ENCODE measurements at regions not wholly inside any gene's neighbourhood (a gene's known extent, or its start where the extent isn't known, plus 50 kb on each side); places are given as distances from the start of the nearest gene placed in this dataset.
A peak's percentile ranks its signal among the peaks of the same experiment; 100 is the strongest.

DNA sequence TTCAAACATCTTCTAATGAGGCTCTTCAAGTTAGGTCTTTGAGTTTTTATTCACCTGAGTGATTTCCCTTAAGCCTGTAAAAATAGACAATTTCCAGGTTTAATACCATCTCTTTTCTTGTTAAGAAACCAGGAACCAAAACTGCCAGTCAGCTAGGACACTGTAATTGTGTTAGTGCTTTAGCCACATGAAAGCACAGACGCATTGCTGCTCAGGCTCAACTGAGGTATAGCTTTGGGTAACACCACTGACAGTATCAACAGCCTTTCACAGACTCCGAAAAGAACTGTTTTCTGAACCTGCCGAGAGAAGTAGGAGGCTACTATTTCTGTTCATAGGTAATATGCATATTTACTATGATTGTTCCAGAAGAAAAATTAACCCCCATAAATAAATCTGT lies 768.7 kb downstream of the ETS1 start (continued):
- TF ChIP-seq, protein P1, sequence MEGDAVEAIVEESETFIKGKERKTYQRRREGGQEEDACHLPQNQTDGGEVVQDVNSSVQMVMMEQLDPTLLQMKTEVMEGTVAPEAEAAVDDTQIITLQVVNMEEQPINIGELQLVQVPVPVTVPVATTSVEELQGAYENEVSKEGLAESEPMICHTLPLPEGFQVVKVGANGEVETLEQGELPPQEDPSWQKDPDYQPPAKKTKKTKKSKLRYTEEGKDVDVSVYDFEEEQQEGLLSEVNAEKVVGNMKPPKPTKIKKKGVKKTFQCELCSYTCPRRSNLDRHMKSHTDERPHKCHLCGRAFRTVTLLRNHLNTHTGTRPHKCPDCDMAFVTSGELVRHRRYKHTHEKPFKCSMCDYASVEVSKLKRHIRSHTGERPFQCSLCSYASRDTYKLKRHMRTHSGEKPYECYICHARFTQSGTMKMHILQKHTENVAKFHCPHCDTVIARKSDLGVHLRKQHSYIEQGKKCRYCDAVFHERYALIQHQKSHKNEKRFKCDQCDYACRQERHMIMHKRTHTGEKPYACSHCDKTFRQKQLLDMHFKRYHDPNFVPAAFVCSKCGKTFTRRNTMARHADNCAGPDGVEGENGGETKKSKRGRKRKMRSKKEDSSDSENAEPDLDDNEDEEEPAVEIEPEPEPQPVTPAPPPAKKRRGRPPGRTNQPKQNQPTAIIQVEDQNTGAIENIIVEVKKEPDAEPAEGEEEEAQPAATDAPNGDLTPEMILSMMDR (conservative IDR thresholded peaks at IDR 0.05; ENCODE audit: low read depth in 2 of 2) = no peak

DNA sequence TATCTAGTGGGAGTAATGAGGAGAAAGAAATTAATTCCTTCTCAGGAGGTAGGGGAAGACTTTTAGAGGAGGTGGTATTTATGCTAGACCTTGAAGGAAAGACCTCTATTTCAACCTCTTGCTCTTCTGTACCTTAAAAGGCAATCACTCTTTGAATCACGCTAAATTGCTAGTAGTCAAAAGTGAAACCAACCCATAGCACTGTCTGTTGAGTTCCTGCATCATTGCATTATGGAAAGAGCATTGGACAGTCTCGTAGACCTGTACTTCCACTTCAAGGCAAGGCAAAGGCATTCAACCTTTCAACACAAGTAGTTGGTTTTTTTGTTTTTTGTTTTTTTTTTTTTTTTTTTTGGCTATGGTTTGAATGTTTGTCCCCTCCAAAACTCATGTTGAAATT lies 770.4 kb downstream of the ETS1 start:
- no peak for ATAC-seq

DNA sequence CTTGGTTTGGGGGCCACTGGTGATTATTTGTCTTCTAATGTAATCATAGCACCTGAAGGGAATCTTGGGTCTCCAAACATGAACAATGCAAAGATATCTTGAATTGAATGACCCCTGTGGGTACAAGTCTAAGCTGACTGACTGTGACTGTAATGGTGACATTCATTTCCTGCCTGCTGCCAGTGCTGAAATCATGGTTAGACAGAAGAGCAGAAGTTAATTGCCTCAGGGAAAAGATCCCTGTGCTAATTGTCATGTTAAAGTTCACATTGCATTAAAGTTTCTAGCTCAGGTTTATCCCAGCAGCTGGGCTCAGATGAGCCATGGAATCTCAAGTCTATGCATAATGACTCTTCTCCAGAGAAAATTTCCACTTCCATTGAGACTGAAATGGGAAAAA lies 772.0 kb downstream of the ETS1 start:
- H3K79me2 ChIP-seq (replicated peaks; ENCODE audit: insufficient read depth) = no peaks in the 10 kb centered on the region
- no peak overlapping the region for H2AFZ ChIP-seq
- peaks cover 21% of the 10 kb centered on the region; the same call in 2 of the 3 replicates for H3K4me1 Mint-ChIP-seq
- H4K20me1 ChIP-seq (replicated peaks; ENCODE audit: insufficient read depth) = no peaks in the 10 kb centered on the region
- H3K9me2 ChIP-seq (ENCODE audit: insufficient read depth) = peaks cover 2% of the 10 kb centered on the region
- no peak overlapping the region for H3K4me3 Mint-ChIP-seq
- no peak overlapping the region for H3K27ac ChIP-seq (ENCODE audit: low read depth)
- H3K27ac Mint-ChIP-seq = no peak overlapping the region
- H3F3A ChIP-seq (replicated peaks; ENCODE audit: low read depth) = no peaks in the 10 kb centered on the region
- no peak overlapping the region for H3K4me3 ChIP-seq
- no peaks in the 10 kb centered on the region for H3K9me3 Mint-ChIP-seq
- no peak overlapping the region for H3K4me2 ChIP-seq
- ATAC-seq = no peak; the same call in 2 of the 3 replicates
- H3K36me3 ChIP-seq (ENCODE audit: insufficient read depth) = no peaks in the 10 kb centered on the region
- peak; percentile 25 for DNase-seq (ENCODE audit: low spot score)
- H3K36me3 Mint-ChIP-seq (ENCODE audit: low read depth) = no peaks in the 10 kb centered on the region
- no peaks in the 10 kb centered on the region for H3K27me3 ChIP-seq (ENCODE audit: insufficient read depth)
- H3K4me1 ChIP-seq (ENCODE audit: insufficient read depth) = peaks cover 10% of the 10 kb centered on the region; the same call in 1 of the 2 replicates
- no peak for TF ChIP-seq EZH2phosphoT487 (IDR thresholded peaks at IDR 0.05; ENCODE audit: unreplicated experiment)
- no peak for TF ChIP-seq CREB1 (CRISPR knock-in tag; IDR thresholded peaks at IDR 0.05; ENCODE audit: low read depth)
- H3K27me3 Mint-ChIP-seq (ENCODE audit: insufficient read depth, low read depth, poor library complexity) = peaks cover 2% of the 10 kb centered on the region

More for the DNA sequence above, 770.4 kb downstream of the ETS1 start:
- Histone ChIP-seq H3K27me3 (ENCODE audit: insufficient read depth) (no peaks in the 10 kb centered on the region), H3K9me2 (ENCODE audit: insufficient read depth) (peaks cover 2% of the 10 kb centered on the region; the same call in 1 of the 2 replicates), H4K20me1 (replicated peaks; ENCODE audit: insufficient read depth) (no peaks in the 10 kb centered on the region), H3F3A (replicated peaks; ENCODE audit: low read depth) (no peaks in the 10 kb centered on the region), H2AFZ (no peak overlapping the region), H3K4me1 (ENCODE audit: insufficient read depth) (peaks cover 10% of the 10 kb centered on the region; the same call in 1 of the 2 replicates), H3K79me2 (replicated peaks; ENCODE audit: insufficient read depth) (no peaks in the 10 kb centered on the region), H3K4me2 (no peak overlapping the region), H3K27ac (ENCODE audit: low read depth) (no peak overlapping the region), H3K4me3 (no peak overlapping the region), H3K36me3 (ENCODE audit: insufficient read depth) (no peaks in the 10 kb centered on the region)
- Mint-ChIP-seq H3K4me3 (no peak overlapping the region), H3K27ac (no peak overlapping the region), H3K9me3 (no peaks in the 10 kb centered on the region), H3K36me3 (ENCODE audit: low read depth) (no peaks in the 10 kb centered on the region), H3K27me3 (ENCODE audit: insufficient read depth, low read depth, poor library complexity) (peaks cover 4% of the 10 kb centered on the region), H3K4me1 (peaks cover 21% of the 10 kb centered on the region; the same call in 2 of the 3 replicates)
- TF ChIP-seq EZH2 (IDR thresholded peaks at IDR 0.05; ENCODE audit: low read depth, unreplicated experiment) = no peak
- no peak for DNase-seq (ENCODE audit: low spot score)

DNA sequence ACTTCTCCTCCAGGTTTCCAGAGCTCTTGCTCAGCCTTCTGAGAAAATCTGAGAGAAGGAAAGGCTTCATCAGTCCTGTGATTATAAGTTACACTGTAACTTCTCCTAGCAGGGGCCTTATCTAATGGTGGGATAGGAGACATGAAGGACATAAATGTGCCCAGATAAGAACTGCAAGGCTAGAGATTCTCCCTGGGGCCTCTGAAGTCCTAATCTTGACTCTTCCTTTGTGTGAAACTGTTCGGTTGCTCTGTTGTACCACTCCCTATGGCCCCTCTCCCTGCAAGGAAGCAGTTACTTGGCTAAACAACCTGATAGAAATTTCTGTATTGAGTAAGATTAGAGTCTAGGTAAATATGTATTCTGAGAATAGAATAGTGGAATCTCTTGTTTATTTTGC lies 780.9 kb downstream of the ETS1 start:
- Mint-ChIP-seq H3K27ac (no peak overlapping the region), H3K4me1 (peaks cover 27% of the 10 kb centered on the region), H3K4me3 (no peak overlapping the region), H3K9me3 (no peaks in the 10 kb centered on the region), H3K27me3 (ENCODE audit: insufficient read depth, low read depth, poor library complexity) (no peaks in the 10 kb centered on the region), H3K36me3 (ENCODE audit: low read depth) (no peaks in the 10 kb centered on the region)
- H3K36me3 ChIP-seq (ENCODE audit: insufficient read depth) = no peaks in the 10 kb centered on the region
- no peak for ATAC-seq
- H3K27ac ChIP-seq (ENCODE audit: low read depth) = no peak overlapping the region
- no peak for DNase-seq (ENCODE audit: low spot score)
- peak overlapping the region; percentile 38; the same call in 1 of the 2 replicates for H2AFZ ChIP-seq
- no peaks in the 10 kb centered on the region for H3F3A ChIP-seq (replicated peaks; ENCODE audit: low read depth)
- H3K79me2 ChIP-seq (replicated peaks; ENCODE audit: insufficient read depth) = no peaks in the 10 kb centered on the region
- H3K4me3 ChIP-seq = no peak overlapping the region
- H3K9me2 ChIP-seq (ENCODE audit: insufficient read depth) = peaks cover 8% of the 10 kb centered on the region; the same call in 1 of the 2 replicates
- no peaks in the 10 kb centered on the region for H4K20me1 ChIP-seq (replicated peaks; ENCODE audit: insufficient read depth)
- no peaks in the 10 kb centered on the region for H3K27me3 ChIP-seq (ENCODE audit: insufficient read depth)
- peaks cover 4% of the 10 kb centered on the region; the same call in 1 of the 2 replicates for H3K4me1 ChIP-seq (ENCODE audit: insufficient read depth)
- no peak overlapping the region for H3K4me2 ChIP-seq
- TF ChIP-seq POLR2AphosphoS5 (IDR thresholded peaks at IDR 0.05; ENCODE audit: low read depth) (no peak), EZH2 (IDR thresholded peaks at IDR 0.05; ENCODE audit: low read depth, unreplicated experiment) (no peak), CREB1 (CRISPR knock-in tag; IDR thresholded peaks at IDR 0.05; ENCODE audit: low read depth) (no peak), STAT1 (IDR thresholded peaks at IDR 0.05; ENCODE audit: unreplicated experiment) (no peak)
- TF ChIP-seq, protein P2, sequence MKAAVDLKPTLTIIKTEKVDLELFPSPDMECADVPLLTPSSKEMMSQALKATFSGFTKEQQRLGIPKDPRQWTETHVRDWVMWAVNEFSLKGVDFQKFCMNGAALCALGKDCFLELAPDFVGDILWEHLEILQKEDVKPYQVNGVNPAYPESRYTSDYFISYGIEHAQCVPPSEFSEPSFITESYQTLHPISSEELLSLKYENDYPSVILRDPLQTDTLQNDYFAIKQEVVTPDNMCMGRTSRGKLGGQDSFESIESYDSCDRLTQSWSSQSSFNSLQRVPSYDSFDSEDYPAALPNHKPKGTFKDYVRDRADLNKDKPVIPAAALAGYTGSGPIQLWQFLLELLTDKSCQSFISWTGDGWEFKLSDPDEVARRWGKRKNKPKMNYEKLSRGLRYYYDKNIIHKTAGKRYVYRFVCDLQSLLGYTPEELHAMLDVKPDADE (IDR thresholded peaks at IDR 0.05) = no peak
- TF ChIP-seq, protein P1 (conservative IDR thresholded peaks at IDR 0.05; ENCODE audit: low read depth in 2 of 2) = no peak
- TF ChIP-seq, protein P3, sequence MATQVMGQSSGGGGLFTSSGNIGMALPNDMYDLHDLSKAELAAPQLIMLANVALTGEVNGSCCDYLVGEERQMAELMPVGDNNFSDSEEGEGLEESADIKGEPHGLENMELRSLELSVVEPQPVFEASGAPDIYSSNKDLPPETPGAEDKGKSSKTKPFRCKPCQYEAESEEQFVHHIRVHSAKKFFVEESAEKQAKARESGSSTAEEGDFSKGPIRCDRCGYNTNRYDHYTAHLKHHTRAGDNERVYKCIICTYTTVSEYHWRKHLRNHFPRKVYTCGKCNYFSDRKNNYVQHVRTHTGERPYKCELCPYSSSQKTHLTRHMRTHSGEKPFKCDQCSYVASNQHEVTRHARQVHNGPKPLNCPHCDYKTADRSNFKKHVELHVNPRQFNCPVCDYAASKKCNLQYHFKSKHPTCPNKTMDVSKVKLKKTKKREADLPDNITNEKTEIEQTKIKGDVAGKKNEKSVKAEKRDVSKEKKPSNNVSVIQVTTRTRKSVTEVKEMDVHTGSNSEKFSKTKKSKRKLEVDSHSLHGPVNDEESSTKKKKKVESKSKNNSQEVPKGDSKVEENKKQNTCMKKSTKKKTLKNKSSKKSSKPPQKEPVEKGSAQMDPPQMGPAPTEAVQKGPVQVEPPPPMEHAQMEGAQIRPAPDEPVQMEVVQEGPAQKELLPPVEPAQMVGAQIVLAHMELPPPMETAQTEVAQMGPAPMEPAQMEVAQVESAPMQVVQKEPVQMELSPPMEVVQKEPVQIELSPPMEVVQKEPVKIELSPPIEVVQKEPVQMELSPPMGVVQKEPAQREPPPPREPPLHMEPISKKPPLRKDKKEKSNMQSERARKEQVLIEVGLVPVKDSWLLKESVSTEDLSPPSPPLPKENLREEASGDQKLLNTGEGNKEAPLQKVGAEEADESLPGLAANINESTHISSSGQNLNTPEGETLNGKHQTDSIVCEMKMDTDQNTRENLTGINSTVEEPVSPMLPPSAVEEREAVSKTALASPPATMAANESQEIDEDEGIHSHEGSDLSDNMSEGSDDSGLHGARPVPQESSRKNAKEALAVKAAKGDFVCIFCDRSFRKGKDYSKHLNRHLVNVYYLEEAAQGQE (IDR thresholded peaks at IDR 0.05; ENCODE audit: unreplicated experiment) = no peak

All from GM23338 (cell line).